ENCODE measurements at regions not wholly inside any gene's neighbourhood (a gene's known extent, or its start where the extent isn't known, plus 50 kb on each side); places are given as distances from the start of the nearest gene placed in this dataset.

- TF ChIP-seq, protein P1, sequence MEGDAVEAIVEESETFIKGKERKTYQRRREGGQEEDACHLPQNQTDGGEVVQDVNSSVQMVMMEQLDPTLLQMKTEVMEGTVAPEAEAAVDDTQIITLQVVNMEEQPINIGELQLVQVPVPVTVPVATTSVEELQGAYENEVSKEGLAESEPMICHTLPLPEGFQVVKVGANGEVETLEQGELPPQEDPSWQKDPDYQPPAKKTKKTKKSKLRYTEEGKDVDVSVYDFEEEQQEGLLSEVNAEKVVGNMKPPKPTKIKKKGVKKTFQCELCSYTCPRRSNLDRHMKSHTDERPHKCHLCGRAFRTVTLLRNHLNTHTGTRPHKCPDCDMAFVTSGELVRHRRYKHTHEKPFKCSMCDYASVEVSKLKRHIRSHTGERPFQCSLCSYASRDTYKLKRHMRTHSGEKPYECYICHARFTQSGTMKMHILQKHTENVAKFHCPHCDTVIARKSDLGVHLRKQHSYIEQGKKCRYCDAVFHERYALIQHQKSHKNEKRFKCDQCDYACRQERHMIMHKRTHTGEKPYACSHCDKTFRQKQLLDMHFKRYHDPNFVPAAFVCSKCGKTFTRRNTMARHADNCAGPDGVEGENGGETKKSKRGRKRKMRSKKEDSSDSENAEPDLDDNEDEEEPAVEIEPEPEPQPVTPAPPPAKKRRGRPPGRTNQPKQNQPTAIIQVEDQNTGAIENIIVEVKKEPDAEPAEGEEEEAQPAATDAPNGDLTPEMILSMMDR (IDR thresholded peaks at IDR 0.05): no peak
- no peak for TF ChIP-seq POLR2A (IDR thresholded peaks at IDR 0.05)
Measured at GRCh38 chr5:125712397-125712796, 710.8 kb upstream of the GRAMD2B start.
